ENCODE measurements at regions not wholly inside any gene's neighbourhood (a gene's known extent, or its start where the extent isn't known, plus 50 kb on each side); places are given as distances from the start of the nearest gene placed in this dataset.

- H3K27me3 ChIP-seq, result no peaks in the 10 kb centered on the region
- H3K27ac ChIP-seq, result peak overlapping the region; percentile 12 to 13
- no peak overlapping the region for H3K4me3 ChIP-seq
- no peaks in the 10 kb centered on the region for H3K9me3 ChIP-seq
- no peak for DNase-seq (ENCODE audit: low spot score)
- H3K36me3 ChIP-seq, result no peaks in the 10 kb centered on the region
- no peak for TF ChIP-seq CTCF (IDR thresholded peaks at IDR 0.05)
- peaks cover 0 to 47% of the 10 kb centered on the region in 2 donors for H3K4me1 ChIP-seq
Measured at GRCh38 chr12:46459861-46460545, 87.4 kb upstream of the SLC38A2 start.

GRCh38 chr12:46459111-46459510 is 86.5 kb upstream of the SLC38A2 start:
- TF ChIP-seq CTCF (IDR thresholded peaks at IDR 0.05), result no peak
- no peak for DNase-seq (ENCODE audit: low spot score)
- Histone ChIP-seq H3K4me3 (no peak overlapping the region), H3K27me3 (no peaks in the 10 kb centered on the region), H3K27ac (no peak overlapping the region), H3K4me1 (peaks cover 0 to 47% of the 10 kb centered on the region in 2 donors), H3K9me3 (no peaks in the 10 kb centered on the region), H3K36me3 (no peaks in the 10 kb centered on the region)

GRCh38 chr12:46458500-46459102 is 86.0 kb upstream of the SLC38A2 start:
- Histone ChIP-seq H3K27ac (no peak overlapping the region), H3K4me1 (peaks cover 0 to 46% of the 10 kb centered on the region in 2 donors), H3K36me3 (no peaks in the 10 kb centered on the region), H3K4me3 (no peak overlapping the region), H3K9me3 (no peaks in the 10 kb centered on the region), H3K27me3 (no peaks in the 10 kb centered on the region)
- no peak for DNase-seq (ENCODE audit: low spot score)
- TF ChIP-seq CTCF (IDR thresholded peaks at IDR 0.05), result no peak

GRCh38 chr12:46457958-46458357 is 85.4 kb upstream of the SLC38A2 start:
- Histone ChIP-seq H3K27ac (no peak overlapping the region), H3K27me3 (no peaks in the 10 kb centered on the region), H3K9me3 (no peaks in the 10 kb centered on the region), H3K36me3 (no peaks in the 10 kb centered on the region), H3K4me1 (peaks cover 0 to 40% of the 10 kb centered on the region in 2 donors), H3K4me3 (no peak overlapping the region)
- DNase-seq (ENCODE audit: low spot score), result no peak
- TF ChIP-seq CTCF (IDR thresholded peaks at IDR 0.05), result no peak

GRCh38 chr12:46456356-46457334 is 84.1 kb upstream of the SLC38A2 start:
- DNase-seq (ENCODE audit: low spot score), result no peak
- H3K27ac ChIP-seq, result no peak overlapping the region
- H3K4me3 ChIP-seq, result no peak overlapping the region
- no peaks in the 10 kb centered on the region for H3K9me3 ChIP-seq
- H3K36me3 ChIP-seq, result no peaks in the 10 kb centered on the region
- no peak for TF ChIP-seq CTCF (IDR thresholded peaks at IDR 0.05)
- H3K27me3 ChIP-seq, result no peaks in the 10 kb centered on the region
- H3K4me1 ChIP-seq, result peaks cover 0 to 28% of the 10 kb centered on the region in 2 donors

Data from right atrium auricular region (tissue), 2 donors.